HG02571 (cell line): ENCODE measurements at regions not wholly inside any gene's neighbourhood (a gene's known extent, or its start where the extent isn't known, plus 50 kb on each side); places are given as distances from the start of the nearest gene placed in this dataset.

Experiments used
- ATAC-seq: cut with Tn5 transposase; IDR thresholded peaks from one replicate; pipeline ENCODE4 v1.9.1; 2021; ENCODE audit warnings: mild to moderate bottlenecking, moderate library complexity; ENCODE audit not compliant: unreplicated experiment

- ATAC-seq = no peak
These were observed 744.1 kb downstream of the BRD1 start for GRCh38 chr22:49083607-49084006.

- ATAC-seq = no peak
These were observed 745.2 kb downstream of the BRD1 start for GRCh38 chr22:49082451-49082850.

GRCh38 chr22:49081926-49082325 lies 745.7 kb downstream of the BRD1 start:
- no peak for ATAC-seq

- ATAC-seq = no peak
These were observed 746.4 kb downstream of the BRD1 start for GRCh38 chr22:49081261-49081666.

DNA sequence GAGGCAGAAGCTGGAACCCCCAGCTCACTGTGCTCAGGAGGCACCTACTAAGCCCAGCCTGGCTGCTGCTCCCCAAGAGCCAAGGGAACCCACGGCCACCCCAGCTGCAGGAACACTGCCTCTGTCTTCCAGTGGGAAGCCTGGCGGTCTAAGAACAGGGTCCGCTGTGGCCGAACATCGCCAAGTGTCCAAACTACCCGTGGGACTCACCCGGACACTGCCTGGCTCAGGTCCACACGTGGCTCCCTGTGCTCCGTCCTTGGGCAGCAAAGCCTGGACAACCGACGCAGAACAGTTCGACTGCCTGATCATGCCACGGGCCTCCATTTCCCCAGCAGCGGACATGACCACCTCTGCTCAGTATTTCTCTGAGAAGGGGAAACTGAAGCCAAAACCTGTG lies 747.0 kb downstream of the BRD1 start:
- no peak for ATAC-seq

DNA sequence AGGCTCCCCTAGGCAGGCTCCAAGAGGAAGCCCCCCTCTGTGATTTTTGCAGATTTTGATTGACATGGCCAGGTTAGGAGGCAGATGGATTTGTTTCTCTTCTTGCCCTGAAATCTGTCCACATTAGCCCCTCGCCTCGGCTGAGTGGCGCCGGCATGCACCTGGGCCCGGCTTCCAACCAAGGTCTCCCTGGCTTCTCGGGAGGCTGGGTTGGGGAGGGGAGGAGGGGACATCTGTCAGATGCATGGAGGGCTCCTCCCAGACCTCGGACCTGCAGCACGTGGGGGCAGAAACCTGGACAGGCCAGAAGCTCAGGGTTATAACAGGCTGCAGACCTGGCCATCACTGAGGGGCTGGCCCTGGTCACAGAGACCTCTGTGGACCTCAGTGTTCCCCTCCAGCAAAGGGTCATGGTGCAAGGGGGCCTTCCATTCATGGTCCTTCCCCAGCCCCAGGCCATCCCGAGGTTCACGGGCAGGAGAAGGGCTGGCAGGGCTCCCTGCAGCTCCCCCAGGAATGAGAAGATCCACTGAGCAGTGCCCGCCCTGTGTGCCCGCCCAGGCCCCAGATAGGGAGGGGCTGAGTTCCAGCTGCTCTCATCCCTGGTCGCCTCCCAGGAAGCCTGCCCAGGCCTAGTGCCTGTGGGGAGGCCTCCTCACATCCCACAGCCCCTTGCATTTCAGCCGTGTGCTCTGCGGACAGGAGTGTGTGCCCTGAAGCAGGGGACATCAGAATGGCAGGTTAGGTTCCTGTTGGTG lies 747.8 kb downstream of the BRD1 start:
- no peak for ATAC-seq

DNA sequence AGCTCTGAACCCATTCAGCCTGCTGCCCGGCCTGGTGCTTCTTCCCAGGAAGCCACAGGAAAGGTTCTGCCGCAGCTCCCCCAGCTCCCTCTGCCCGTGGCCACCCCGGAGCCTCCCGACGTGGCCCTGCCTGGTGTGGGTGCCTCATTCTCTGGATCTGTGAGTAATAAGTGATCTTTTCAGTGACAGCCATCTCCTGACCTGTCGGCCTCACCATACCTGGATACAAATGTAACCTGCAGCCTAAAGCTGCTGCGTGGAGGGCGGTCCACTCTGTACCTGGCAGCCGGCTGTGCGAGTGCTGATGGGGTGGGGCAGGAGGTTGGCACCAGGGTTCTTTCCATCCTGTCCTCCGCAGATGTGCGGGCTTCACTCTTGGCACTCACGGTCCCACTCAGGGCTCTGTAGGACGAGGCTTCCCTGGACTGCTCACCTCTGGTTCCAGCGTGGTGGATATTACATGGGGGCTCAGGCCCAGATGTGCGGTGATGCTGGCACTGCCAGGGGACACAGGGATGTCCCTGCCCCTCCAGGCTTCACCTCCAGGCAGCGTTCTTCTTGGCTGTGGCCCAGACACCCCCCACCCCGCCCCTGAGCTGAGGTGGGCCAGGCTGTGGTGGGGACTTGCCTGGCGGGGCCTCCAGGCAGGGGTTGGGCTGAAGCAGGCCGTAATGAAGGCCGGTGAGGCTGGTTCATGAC lies 748.5 kb downstream of the BRD1 start:
- no peak for ATAC-seq

DNA sequence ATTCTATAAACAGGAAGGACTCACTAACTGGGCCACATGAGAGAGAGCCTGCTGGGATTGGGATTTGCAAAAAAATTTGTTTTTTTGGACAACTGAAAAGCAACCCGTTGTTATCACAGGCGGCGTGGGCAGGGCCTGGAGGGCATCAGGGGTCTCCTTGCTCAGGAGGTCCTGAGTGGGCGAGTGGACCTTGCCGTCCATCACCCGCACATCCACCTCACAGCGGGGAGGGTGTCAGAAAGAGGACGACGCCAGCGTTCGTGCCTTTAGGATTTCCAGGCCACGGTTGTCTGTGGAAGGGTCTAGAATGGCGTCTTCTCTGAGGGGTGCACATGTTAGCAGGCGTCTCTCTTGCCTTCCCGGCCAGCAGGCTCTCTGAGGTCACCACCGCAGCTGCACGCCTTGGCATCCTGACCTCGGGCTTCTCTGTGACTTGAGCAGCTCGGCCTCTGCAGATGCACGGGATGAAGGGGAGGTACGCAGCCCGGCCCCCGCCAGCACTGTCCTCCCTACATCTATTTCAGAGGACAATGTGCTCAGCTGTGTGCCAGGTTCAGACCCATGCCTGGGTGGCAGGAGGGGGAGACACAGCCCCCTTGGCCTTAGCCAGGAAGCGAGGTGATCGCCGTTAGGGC lies 749.5 kb downstream of the BRD1 start:
- ATAC-seq = no peak

- no peak for ATAC-seq
These were observed 750.1 kb downstream of the BRD1 start for GRCh38 chr22:49077586-49077985.

DNA sequence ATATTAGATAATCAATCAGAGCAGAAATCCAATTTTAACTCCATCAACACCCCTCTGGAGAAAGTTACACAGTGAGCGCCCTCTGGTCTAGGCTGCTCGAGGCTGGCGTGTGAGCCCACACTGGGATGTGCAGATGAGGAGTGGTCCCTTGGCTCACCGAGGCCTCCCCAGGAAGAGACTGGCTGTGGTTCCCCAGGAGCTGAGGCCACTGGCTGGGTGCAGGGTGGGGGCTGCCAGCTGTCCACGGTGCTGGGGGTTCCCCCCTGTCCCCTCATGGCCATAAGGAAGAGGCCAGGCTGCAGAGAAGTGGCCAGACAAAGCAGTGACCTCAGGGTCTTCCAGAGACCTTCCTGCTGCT lies 750.7 kb downstream of the BRD1 start:
- ATAC-seq = no peak

DNA sequence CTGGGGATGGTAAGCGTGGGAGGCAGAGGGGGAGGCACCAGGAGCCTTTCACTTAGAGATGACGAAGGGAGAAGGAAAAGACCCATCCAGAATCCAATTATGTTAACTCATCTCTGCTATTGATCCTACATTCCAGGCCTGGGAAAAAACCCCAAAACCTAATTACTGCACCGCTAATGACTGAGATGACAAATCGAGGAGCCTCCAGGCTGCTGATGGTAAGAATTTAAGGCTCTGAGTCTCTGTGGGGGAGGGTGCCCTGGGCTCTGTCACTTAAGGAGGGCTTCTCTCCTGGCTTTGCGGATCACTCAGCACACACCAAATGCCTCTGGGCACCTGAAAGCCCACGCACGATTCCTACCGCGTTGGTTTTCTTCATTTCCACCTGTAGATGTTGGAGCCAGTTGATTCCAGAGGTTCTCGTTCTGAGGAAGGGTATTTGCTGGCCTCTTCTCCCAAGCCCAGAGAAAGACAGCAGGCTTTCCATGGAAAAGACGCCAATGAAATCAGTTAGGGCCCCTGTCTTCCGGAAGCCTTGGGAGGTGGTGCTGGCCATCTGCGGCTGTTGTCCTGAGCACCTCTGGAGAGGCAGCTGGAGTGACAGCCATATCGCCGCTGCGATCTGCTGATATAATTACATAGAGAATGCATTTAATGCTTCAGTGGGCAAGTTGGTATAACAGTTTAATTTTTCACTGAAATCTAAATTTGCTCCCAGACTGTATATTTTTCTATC lies 751.2 kb downstream of the BRD1 start:
- no peak for ATAC-seq

- ATAC-seq = no peak
These were observed 752.5 kb downstream of the BRD1 start for GRCh38 chr22:49075150-49075549.

GRCh38 chr22:49073873-49074417 lies 753.7 kb downstream of the BRD1 start:
- no peak for ATAC-seq

DNA sequence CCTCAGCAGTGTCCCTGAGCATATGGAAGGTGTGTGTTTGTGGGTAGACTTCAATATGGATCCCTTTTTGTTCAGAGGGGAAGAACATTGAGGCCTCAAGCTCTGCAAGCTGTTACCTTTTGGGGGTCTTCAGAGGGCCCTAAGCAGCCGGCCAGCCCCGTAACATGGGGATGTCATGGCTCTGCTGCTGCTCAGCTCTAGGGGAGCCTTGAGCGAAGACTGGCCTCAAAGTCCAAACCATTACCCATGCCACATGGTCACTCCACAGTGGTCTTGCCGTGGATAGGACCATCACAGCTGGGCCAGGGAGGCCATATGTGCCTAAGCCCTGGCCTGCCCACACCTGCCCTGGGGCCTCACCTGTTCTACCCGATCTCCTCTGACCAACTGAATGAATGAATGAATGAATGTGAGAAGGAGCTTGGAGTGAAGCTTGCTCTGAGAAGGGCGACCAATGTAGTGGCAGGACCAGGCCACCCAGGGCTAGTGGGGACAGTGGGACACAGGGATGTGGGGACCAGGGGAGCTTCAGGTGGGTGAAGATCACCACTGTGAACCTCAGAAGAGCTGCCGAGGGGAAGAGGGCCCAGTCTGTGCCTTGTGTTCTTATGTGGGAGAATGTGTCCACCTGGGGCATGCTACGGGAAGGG lies 754.6 kb downstream of the BRD1 start:
- no peak for ATAC-seq

- no peak for ATAC-seq
These were observed 757.2 kb downstream of the BRD1 start for GRCh38 chr22:49070501-49070900.

- ATAC-seq = no peak
These were observed 758.7 kb downstream of the BRD1 start for GRCh38 chr22:49068861-49069500.

GRCh38 chr22:49067504-49067903 lies 760.2 kb downstream of the BRD1 start:
- ATAC-seq = no peak

GRCh38 chr22:49066619-49067018 lies 761.1 kb downstream of the BRD1 start:
- no peak for ATAC-seq

DNA sequence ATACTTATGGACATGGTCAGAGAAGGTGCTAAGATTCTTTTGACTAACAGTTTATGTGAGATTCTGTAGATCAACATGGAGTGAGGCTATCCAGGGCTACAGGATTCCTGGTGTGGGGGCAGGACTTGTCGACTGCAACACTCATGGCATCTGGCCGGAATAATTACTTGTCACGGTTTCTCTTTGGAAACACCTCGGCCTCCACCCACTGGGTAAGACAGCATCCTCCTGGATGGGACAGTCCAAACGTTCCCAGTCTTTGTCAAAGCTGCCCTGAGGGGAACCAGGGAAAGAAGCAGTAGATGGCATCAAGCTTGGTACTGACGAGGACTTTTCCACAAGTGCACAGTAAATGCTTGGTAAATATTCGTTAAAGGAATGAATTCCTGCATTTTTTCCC lies 762.8 kb downstream of the BRD1 start:
- no peak for ATAC-seq

- ATAC-seq = no peak
These were observed 764.2 kb downstream of the BRD1 start for GRCh38 chr22:49063545-49063890.
